AG04450 (cell line): ENCODE measurements at regions not wholly inside any gene's neighbourhood (a gene's known extent, or its start where the extent isn't known, plus 50 kb on each side); places are given as distances from the start of the nearest gene placed in this dataset.

Experiments
- CTCF ChIA-PET: fragments of 300-600, 350-600 bp; formaldehyde crosslinking; extraction: SDS; loops from one replicate; lab custom pipeline; 2022; ENCODE audit warnings: antibody characterized with exemption, inconsistent platforms; lab: Charles Lee
- POLR2A ChIA-PET: fragments of 350-600 bp; formaldehyde crosslinking; extraction: SDS; loops from one replicate; lab custom pipeline; 2021; ENCODE audit warnings: antibody characterized with exemption, inconsistent platforms; lab: Yijun Ruan, JAX
- DNase-seq: peaks from one replicate; pipeline ENCODE4 v3.0.0-alpha.2; 2011; ENCODE audit warnings: low read depth, low spot score
- H3K27ac ChIP-seq: one replicate; pipeline ENCODE4 v1.5.1; 2012; ENCODE audit warnings: low read depth, low read length, control low read depth
- H3K27me3 ChIP-seq: one replicate; pipeline ENCODE4 v1.6.0; 2012; ENCODE audit warnings: low read length; ENCODE audit not compliant: control insufficient read depth, insufficient read depth
- H3K4me3 ChIP-seq: 2 replicates; pipeline ENCODE4 v1.5.1; 2011; ENCODE audit warnings: mild to moderate bottlenecking, low read depth, low read length, control low read depth
- H3K9me3 ChIP-seq: 2 replicates; pipeline ENCODE4 v1.5.1; 2012; ENCODE audit warnings: low read length; ENCODE audit not compliant: control insufficient read depth, insufficient read depth
- TF ChIP-seq, protein P1 (sequence below): IDR thresholded peaks from 2 replicates; pipeline ENCODE4 v1.5.1; 2011; ENCODE audit warnings: low read depth, low read length, control low read depth, inconsistent platforms

DNA sequence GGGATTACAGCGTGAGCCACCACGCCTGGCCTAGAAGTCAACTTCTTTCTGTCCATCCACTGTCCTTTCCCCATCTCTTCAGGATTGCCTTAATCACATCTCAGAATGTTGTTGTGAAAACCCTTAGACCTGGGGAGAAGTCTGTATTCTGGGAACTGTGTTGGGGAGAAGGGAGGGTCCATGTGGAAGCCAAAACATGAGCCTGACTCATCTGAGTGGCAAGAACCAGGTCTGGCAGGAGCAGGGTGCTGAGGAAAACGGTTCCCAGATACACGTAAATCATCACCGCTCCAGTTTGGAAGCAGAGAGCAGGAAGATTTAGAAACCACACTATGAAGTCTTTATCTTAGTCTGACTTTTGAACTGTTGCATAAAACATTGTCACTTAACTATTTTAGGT lies 245.6 kb upstream of the RGS6 start:
- no peak overlapping the region for H3K27ac ChIP-seq
- POLR2A ChIA-PET: no interaction called here
- DNase-seq: no peak

DNA sequence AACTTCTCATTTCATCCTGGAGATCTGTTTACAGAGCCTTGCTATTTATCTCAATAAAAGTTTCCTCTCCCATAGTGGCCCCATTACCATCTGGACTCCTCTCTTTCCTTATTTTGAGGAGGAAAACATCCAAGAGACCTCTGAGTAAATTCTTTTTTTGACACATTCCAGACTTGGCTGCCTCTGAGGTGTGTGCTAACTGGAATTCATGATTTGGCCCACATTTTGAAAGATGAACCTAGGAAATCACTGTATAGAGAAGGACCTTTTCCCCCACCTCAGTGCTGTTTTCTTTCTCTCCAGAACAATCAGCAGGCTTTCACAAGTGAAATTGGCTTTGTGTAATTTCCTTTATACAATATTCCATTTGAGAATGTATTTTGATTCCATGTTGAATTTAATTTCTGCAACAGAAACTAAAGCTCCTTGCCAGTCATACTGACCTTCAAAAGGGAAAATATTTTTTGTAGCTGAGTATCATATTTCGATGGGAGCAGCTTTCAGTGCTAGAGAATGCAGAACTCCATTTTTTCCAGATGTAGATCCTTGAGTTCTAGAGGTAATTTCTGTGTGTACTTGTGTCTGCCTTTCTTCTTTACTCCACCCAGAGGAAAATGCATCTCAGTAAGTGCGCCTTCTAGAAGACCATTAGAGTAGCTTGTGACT lies 244.9 kb upstream of the RGS6 start:
- POLR2A ChIA-PET: interaction anchor here (0.6 kb wide), 1 partner anchor 191 kb away, joined by 3 read pairs; no protein-coding TSS in a partner anchor
- Histone ChIP-seq H3K27ac (no peak overlapping the region), H3K27me3 (no peaks in the 10 kb centered on the region), H3K9me3 (no peaks in the 10 kb centered on the region), H3K4me3 (no peak overlapping the region)
- TF ChIP-seq, protein P1, sequence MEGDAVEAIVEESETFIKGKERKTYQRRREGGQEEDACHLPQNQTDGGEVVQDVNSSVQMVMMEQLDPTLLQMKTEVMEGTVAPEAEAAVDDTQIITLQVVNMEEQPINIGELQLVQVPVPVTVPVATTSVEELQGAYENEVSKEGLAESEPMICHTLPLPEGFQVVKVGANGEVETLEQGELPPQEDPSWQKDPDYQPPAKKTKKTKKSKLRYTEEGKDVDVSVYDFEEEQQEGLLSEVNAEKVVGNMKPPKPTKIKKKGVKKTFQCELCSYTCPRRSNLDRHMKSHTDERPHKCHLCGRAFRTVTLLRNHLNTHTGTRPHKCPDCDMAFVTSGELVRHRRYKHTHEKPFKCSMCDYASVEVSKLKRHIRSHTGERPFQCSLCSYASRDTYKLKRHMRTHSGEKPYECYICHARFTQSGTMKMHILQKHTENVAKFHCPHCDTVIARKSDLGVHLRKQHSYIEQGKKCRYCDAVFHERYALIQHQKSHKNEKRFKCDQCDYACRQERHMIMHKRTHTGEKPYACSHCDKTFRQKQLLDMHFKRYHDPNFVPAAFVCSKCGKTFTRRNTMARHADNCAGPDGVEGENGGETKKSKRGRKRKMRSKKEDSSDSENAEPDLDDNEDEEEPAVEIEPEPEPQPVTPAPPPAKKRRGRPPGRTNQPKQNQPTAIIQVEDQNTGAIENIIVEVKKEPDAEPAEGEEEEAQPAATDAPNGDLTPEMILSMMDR: no peak
- DNase-seq: no peak
- CTCF ChIA-PET: no interaction called here

More for the DNA sequence above, 245.6 kb upstream of the RGS6 start:
- Histone ChIP-seq H3K9me3 (no peaks in the 10 kb centered on the region), H3K27me3 (no peaks in the 10 kb centered on the region), H3K4me3 (no peak overlapping the region)
- CTCF ChIA-PET: no interaction called here
- TF ChIP-seq, protein P1: no peak

DNA sequence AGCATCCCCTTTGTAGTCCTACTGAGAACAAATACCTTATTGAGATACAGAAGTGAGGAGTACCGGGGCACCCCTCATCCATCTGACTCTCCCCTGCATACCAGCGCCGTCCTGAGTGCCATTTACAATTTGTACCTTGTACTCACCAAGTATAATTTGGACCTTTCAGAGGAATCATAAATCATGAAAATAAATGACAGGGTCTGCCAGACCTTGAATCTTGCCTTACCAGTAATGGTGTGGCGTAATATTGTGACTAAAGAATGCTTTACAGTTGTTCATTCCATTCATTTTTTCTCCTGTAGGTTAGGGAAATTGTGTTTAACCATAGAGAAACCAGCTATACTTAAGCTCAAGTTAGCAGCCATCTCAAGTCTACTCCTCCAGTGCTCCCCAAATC lies 243.7 kb upstream of the RGS6 start:
- H3K27me3 ChIP-seq: no peaks in the 10 kb centered on the region
- no peak for DNase-seq
- H3K4me3 ChIP-seq: no peak overlapping the region
- CTCF ChIA-PET: interaction anchor here (0.5 to 0.6 kb wide), 2 partner anchors 22 to 547 kb away, joined by 10 to 13 read pairs; no protein-coding TSS in a partner anchor
- POLR2A ChIA-PET: no interaction called here
- H3K9me3 ChIP-seq: peaks cover 2% of the 10 kb centered on the region; the same call in 1 of the 2 replicates
- TF ChIP-seq, protein P1: no peak
- H3K27ac ChIP-seq: no peak overlapping the region

DNA sequence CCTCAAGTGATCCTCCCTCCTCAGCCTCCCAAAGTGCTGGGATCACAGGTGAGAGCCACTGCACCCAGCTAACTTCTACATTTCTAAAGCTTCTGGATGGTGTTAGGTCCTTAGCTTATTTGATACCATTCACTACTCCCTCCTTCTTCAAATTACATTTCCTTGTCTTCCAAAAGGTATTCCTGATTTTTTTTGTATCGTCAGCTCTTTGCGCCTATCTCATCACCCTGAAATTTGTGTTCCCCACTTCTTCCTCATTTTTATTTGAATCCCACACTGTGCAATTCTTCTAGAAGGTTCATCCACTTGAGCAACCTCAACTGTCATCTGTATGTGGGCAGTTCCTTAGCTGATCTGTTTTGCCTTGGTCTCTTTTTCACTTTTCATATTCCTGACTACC lies 241.8 kb upstream of the RGS6 start:
- TF ChIP-seq, protein P1: no peak
- H3K4me3 ChIP-seq: no peak overlapping the region
- peaks cover 2% of the 10 kb centered on the region; the same call in 1 of the 2 replicates for H3K9me3 ChIP-seq
- ChIA-PET CTCF (interaction anchor here (0.8 to 1.2 kb wide), 3 partner anchors 62 to 552 kb away, joined by 3 to 6 read pairs (median 3); no protein-coding TSS in a partner anchor), POLR2A (interaction anchor here (1.1 to 1.4 kb wide), 2 partner anchors 22 to 24 kb away, joined by 4 read pairs; no protein-coding TSS in a partner anchor)
- H3K27me3 ChIP-seq: no peaks in the 10 kb centered on the region
- DNase-seq: no peak
- no peak overlapping the region for H3K27ac ChIP-seq

DNA sequence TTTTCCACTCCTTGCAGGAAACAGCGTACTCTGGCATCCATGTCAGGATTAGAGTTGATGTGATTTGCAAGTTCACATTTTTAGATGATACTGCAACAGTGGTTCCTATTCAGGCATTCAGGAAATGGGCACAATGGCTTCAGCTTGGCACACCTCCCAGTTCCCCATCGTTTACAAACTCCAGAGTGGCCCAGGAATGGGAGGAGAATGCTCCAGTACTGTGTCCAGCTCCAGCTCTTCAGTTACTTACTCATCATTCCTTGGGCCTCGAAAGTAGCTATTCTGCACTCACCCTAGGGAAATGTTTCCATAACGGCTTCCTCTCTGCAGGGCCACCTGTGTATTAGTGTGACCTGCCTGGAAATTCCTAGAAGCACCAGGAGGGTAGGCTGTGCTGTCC lies 239.7 kb upstream of the RGS6 start:
- Histone ChIP-seq H3K27me3 (no peaks in the 10 kb centered on the region), H3K27ac (no peak overlapping the region), H3K4me3 (no peak overlapping the region), H3K9me3 (peaks cover 2% of the 10 kb centered on the region; the same call in 1 of the 2 replicates)
- ChIA-PET CTCF (interaction anchor here (1.0 kb wide), 1 partner anchor 22 kb away, joined by 3 read pairs; no protein-coding TSS in a partner anchor), POLR2A (no interaction called here)
- TF ChIP-seq, protein P1: no peak
- DNase-seq: no peak
